ENCODE measurements at regions not wholly inside any gene's neighbourhood (a gene's known extent, or its start where the extent isn't known, plus 50 kb on each side); places are given as distances from the start of the nearest gene placed in this dataset.

DNA sequence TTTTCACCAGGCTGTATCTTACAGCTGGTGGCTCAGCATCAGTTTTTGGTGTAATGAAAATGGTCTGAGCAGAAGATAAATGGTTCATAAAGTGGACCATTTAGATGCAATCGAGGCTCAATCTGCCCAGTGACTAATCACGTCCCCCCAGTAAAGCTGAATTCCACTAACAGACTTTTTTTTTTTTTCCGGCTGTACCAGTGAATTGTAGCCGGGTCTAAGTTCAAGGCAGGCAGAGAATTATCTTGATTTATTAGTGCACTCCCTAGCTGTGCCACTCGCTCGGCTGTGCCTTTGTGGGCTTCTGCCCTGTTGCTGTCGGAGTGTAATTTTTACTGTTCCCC is 215.1 kb upstream of the POU3F3 start:
- peak; percentile 61 for DNase-seq
- CTCF ChIA-PET = interaction anchor here (1.8 kb wide), 1 partner anchor 211 kb away, joined by 12 read pairs; no protein-coding TSS in a partner anchor
- POLR2A ChIA-PET = interaction anchor here (1.1 to 1.5 kb wide), 3 partner anchors 16 to 260 kb away, joined by 3 to 9 read pairs (median 5); no protein-coding TSS in a partner anchor
- no peak for TF ChIP-seq RXRA (IDR thresholded peaks at IDR 0.05; ENCODE audit: borderline replicate concordance, low read depth)
- TF ChIP-seq, protein P1, sequence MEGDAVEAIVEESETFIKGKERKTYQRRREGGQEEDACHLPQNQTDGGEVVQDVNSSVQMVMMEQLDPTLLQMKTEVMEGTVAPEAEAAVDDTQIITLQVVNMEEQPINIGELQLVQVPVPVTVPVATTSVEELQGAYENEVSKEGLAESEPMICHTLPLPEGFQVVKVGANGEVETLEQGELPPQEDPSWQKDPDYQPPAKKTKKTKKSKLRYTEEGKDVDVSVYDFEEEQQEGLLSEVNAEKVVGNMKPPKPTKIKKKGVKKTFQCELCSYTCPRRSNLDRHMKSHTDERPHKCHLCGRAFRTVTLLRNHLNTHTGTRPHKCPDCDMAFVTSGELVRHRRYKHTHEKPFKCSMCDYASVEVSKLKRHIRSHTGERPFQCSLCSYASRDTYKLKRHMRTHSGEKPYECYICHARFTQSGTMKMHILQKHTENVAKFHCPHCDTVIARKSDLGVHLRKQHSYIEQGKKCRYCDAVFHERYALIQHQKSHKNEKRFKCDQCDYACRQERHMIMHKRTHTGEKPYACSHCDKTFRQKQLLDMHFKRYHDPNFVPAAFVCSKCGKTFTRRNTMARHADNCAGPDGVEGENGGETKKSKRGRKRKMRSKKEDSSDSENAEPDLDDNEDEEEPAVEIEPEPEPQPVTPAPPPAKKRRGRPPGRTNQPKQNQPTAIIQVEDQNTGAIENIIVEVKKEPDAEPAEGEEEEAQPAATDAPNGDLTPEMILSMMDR (IDR thresholded peaks at IDR 0.05) = no peak
- no peak for TF ChIP-seq MEF2A (IDR thresholded peaks at IDR 0.05; ENCODE audit: borderline replicate concordance, low read depth)
- TF ChIP-seq RFX5 (IDR thresholded peaks at IDR 0.05; ENCODE audit: low read length) = peak; percentile 98
- TF ChIP-seq NFIC (IDR thresholded peaks at IDR 0.05; ENCODE audit: borderline replicate concordance) = no peak
- TF ChIP-seq FOXM1 (IDR thresholded peaks at IDR 0.05; ENCODE audit: low read depth) = no peak
- TF ChIP-seq, protein P2, sequence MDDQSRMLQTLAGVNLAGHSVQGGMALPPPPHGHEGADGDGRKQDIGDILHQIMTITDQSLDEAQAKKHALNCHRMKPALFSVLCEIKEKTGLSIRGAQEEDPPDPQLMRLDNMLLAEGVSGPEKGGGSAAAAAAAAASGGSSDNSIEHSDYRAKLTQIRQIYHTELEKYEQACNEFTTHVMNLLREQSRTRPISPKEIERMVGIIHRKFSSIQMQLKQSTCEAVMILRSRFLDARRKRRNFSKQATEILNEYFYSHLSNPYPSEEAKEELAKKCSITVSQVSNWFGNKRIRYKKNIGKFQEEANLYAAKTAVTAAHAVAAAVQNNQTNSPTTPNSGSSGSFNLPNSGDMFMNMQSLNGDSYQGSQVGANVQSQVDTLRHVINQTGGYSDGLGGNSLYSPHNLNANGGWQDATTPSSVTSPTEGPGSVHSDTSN (IDR thresholded peaks at IDR 0.05) = no peak
- TF ChIP-seq GABPA (IDR thresholded peaks at IDR 0.05; ENCODE audit: low read depth) = no peak
- no peak for TF ChIP-seq POLR2AphosphoS5 (IDR thresholded peaks at IDR 0.05; ENCODE audit: low read depth, low read length)
- no peak for TF ChIP-seq TAF1 (IDR thresholded peaks at IDR 0.05; ENCODE audit: borderline replicate concordance, low read depth, low read length)
- no peak for TF ChIP-seq YY1 (IDR thresholded peaks at IDR 0.05; ENCODE audit: low read depth)
- TF ChIP-seq, protein P3, sequence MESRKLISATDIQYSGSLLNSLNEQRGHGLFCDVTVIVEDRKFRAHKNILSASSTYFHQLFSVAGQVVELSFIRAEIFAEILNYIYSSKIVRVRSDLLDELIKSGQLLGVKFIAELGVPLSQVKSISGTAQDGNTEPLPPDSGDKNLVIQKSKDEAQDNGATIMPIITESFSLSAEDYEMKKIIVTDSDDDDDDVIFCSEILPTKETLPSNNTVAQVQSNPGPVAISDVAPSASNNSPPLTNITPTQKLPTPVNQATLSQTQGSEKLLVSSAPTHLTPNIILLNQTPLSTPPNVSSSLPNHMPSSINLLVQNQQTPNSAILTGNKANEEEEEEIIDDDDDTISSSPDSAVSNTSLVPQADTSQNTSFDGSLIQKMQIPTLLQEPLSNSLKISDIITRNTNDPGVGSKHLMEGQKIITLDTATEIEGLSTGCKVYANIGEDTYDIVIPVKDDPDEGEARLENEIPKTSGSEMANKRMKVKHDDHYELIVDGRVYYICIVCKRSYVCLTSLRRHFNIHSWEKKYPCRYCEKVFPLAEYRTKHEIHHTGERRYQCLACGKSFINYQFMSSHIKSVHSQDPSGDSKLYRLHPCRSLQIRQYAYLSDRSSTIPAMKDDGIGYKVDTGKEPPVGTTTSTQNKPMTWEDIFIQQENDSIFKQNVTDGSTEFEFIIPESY (IDR thresholded peaks at IDR 0.05; ENCODE audit: borderline replicate concordance, low read depth) = no peak
- TF ChIP-seq RAD21 (IDR thresholded peaks at IDR 0.05; ENCODE audit: low read length) = no peak; the same call in 1 of the 2 replicates
- peak; percentile 23; the same call in 1 of the 2 replicates for TF ChIP-seq RCOR1 (IDR thresholded peaks at IDR 0.05; ENCODE audit: low read length)
- TF ChIP-seq, protein P4, sequence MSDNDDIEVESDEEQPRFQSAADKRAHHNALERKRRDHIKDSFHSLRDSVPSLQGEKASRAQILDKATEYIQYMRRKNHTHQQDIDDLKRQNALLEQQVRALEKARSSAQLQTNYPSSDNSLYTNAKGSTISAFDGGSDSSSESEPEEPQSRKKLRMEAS (IDR thresholded peaks at IDR 0.05; ENCODE audit: low read depth) = no peak
- peak; percentile 70 for TF ChIP-seq CHD2 (IDR thresholded peaks at IDR 0.05; ENCODE audit: low read length, partially characterized antibody)
- TF ChIP-seq, protein P5, sequence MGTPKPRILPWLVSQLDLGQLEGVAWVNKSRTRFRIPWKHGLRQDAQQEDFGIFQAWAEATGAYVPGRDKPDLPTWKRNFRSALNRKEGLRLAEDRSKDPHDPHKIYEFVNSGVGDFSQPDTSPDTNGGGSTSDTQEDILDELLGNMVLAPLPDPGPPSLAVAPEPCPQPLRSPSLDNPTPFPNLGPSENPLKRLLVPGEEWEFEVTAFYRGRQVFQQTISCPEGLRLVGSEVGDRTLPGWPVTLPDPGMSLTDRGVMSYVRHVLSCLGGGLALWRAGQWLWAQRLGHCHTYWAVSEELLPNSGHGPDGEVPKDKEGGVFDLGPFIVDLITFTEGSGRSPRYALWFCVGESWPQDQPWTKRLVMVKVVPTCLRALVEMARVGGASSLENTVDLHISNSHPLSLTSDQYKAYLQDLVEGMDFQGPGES (IDR thresholded peaks at IDR 0.05; ENCODE audit: low read depth, low read length) = no peak
- no peak for TF ChIP-seq SIN3A (IDR thresholded peaks at IDR 0.05; ENCODE audit: borderline replicate concordance, low read depth, low read length)
- peak in 1 of 2 experiments; percentile 92; a peak in 2 of 4 replicates for TF ChIP-seq EP300 (IDR thresholded peaks at IDR 0.05; ENCODE audit: borderline replicate concordance in 1 of 2, low read depth in 1 of 2, low read length in 1 of 2)
- TF ChIP-seq GATA2 (CRISPR knock-in tag; IDR thresholded peaks at IDR 0.05) = peak; percentile 68
- 0 out of 2 replicates have a peak, but pooled peaks have one; percentile 58 for TF ChIP-seq FOXJ3 (CRISPR knock-in tag; IDR thresholded peaks at IDR 0.05)
- TF ChIP-seq MXI1 (IDR thresholded peaks at IDR 0.05; ENCODE audit: low read depth, low read length) = peak; percentile 52; the same call in 1 of the 2 replicates
- TF ChIP-seq NRF1 (IDR thresholded peaks at IDR 0.05; ENCODE audit: low read depth, low read length) = no peak
- no peak for TF ChIP-seq TCF12 (IDR thresholded peaks at IDR 0.05)
- no peak for TF ChIP-seq FOSL2 (IDR thresholded peaks at IDR 0.05; ENCODE audit: borderline replicate concordance, low read depth)
- no peak for TF ChIP-seq SMC3 (IDR thresholded peaks at IDR 0.05; ENCODE audit: low read depth, low read length)
- Histone ChIP-seq H2AFZ (ENCODE audit: low read depth) (no peak overlapping the region), H3K79me2 (ENCODE audit: insufficient read depth) (no peaks in the 10 kb centered on the region), H3K4me2 (no peak overlapping the region), H4K20me1 (ENCODE audit: insufficient read depth) (no peaks in the 10 kb centered on the region), H3K4me1 (ENCODE audit: control insufficient read depth in 1 of 2, insufficient read depth in 2 of 2, low read depth in 1 of 2, low read length in 1 of 2) (peaks cover 0 to 28% of the 10 kb centered on the region in 2 experiments; a peak in 2 of 4 replicates), H3K9ac (no peak overlapping the region), H3K27ac (ENCODE audit: low read depth in 2 of 2, low read length in 1 of 2) (peak overlapping the region in 1 of 2 experiments; percentile 96; a peak in 2 of 4 replicates), H3K27me3 (ENCODE audit: insufficient read depth) (no peaks in the 10 kb centered on the region), H3K9me3 (no peaks in the 10 kb centered on the region), H3K4me3 (ENCODE audit: low read depth in 2 of 2, low read length in 1 of 2) (no peak overlapping the region; a peak in 1 of 4 replicates), H3F3A (replicated peaks; ENCODE audit: insufficient read depth) (no peaks in the 10 kb centered on the region), H3K9me2 (no peaks in the 10 kb centered on the region), H3K36me3 (replicated peaks in 1 of 2; ENCODE audit: control insufficient read depth in 1 of 2, insufficient read depth in 2 of 2, low read length in 1 of 2) (no peaks in the 10 kb centered on the region)
- 4% methylated on average over 7 of the region's 7 CpGs for WGBS (ENCODE audit: low lambda C conversion rate)
